A549 (cell line): ENCODE measurements at regions not wholly inside any gene's neighbourhood (a gene's known extent, or its start where the extent isn't known, plus 50 kb on each side); places are given as distances from the start of the nearest gene placed in this dataset.
"Not testable (repeated sequence)": the region's sequence is repeated elsewhere in the genome, so short reads cannot be mapped to it uniquely, and the experiment has no call there.

Experiments
- CTCF ChIP-seq: fragments of >200 bp; sonication (Bioruptor Twin); formaldehyde crosslinking; IDR thresholded peaks from 3 replicates; pipeline ENCODE4 v1.5.1; 2016
- EHMT2 ChIP-seq: fragments of 200-600 bp; sonication (generic); IDR thresholded peaks from 2 replicates; pipeline ENCODE4 v1.6.1; 2016; ENCODE audit warnings: antibody characterized with exemption, low read depth, mild to moderate bottlenecking, moderate library complexity
- EP300 ChIP-seq, 2 experiments: fragments of >200 bp; sonication (Bioruptor Twin); formaldehyde crosslinking; IDR thresholded peaks; 2 replicates in 1 of 2; 3 replicates in 1 of 2; pipeline ENCODE4 v1.6.1; 2016 to 2017
- PBX3 ChIP-seq: IDR thresholded peaks from 2 replicates; pipeline ENCODE4 v1.6.1; 2012
- REST ChIP-seq: fragments of 200-600 bp; sonication (generic); IDR thresholded peaks from 2 replicates; pipeline ENCODE4 v1.6.1; 2016; ENCODE audit warnings: antibody characterized with exemption, mild to moderate bottlenecking, moderate library complexity

- not testable (repeated sequence) for TF ChIP-seq REST; PBX3; EP300 (IDR thresholded peaks at IDR 0.05); CTCF; EHMT2
These were observed 62.4 kb upstream of the EEF2KMT start for GRCh38 chr16:5160010-5160409.
